Neural progenitor cell (in vitro differentiated cells): ENCODE measurements at regions not wholly inside any gene's neighbourhood (a gene's known extent, or its start where the extent isn't known, plus 50 kb on each side); places are given as distances from the start of the nearest gene placed in this dataset.

Experiments used
- EZH2 ChIP-seq: fragments of 200-600 bp; sonication (generic); IDR thresholded peaks from 2 replicates; pipeline ENCODE4 v1.6.1; 2017; ENCODE audit warnings: antibody characterized with exemption, mild to moderate bottlenecking, moderate library complexity
- EZH2phosphoT487 ChIP-seq: fragments of 200-600 bp; sonication (generic); IDR thresholded peaks from 2 replicates; pipeline ENCODE4 v1.6.1; 2017; ENCODE audit warnings: antibody characterized with exemption
- TF ChIP-seq, protein P1 (sequence below): fragments of 200-600 bp; sonication (generic); IDR thresholded peaks from 2 replicates; pipeline ENCODE4 v1.5.1; 2017; ENCODE audit warnings: antibody characterized with exemption, mild to moderate bottlenecking

DNA sequence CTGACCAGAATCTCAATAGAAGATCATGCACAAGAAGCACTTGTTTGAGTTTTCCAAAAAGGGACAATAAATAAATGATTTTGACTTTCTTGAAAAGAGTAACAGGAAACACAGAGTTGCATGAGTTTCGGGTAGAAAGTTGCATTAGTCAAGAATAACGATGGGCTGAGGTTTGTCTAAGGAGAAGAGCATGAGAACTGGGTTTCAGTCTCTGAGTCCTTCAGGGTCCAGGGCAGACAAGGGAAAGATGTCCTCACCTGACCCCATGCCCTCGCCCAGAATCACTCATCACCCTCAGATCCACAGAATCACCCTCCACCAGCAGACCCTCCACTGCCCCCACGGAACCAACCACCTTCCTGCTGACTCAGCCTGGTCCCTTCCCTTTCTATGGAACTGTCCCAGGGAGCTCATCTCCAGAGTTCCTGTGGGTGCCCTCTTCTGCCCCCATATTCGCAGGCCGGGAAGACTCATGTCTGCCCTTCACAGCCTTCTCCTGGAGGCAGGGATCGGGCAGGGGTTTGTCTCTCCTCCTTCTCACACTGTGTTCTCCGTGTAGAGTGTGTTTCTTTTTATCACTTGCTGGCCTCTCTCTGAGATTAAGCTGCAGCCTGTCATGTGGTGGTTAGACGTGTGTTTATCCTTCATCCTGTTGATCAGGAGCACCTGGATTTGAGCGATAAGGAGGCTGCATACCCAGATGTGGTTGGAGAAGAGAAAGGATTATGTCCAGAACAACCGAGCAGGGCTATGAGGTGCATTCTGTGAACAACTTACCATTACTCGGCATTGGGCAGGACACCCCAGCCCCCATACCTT lies 442.6 kb downstream of the MAT2B start:
- TF ChIP-seq, protein P1, sequence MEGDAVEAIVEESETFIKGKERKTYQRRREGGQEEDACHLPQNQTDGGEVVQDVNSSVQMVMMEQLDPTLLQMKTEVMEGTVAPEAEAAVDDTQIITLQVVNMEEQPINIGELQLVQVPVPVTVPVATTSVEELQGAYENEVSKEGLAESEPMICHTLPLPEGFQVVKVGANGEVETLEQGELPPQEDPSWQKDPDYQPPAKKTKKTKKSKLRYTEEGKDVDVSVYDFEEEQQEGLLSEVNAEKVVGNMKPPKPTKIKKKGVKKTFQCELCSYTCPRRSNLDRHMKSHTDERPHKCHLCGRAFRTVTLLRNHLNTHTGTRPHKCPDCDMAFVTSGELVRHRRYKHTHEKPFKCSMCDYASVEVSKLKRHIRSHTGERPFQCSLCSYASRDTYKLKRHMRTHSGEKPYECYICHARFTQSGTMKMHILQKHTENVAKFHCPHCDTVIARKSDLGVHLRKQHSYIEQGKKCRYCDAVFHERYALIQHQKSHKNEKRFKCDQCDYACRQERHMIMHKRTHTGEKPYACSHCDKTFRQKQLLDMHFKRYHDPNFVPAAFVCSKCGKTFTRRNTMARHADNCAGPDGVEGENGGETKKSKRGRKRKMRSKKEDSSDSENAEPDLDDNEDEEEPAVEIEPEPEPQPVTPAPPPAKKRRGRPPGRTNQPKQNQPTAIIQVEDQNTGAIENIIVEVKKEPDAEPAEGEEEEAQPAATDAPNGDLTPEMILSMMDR: no peak
- TF ChIP-seq EZH2: no peak
- no peak for TF ChIP-seq EZH2phosphoT487
